Endothelial cell (in vitro differentiated cells): ENCODE measurements at regions not wholly inside any gene's neighbourhood (a gene's known extent, or its start where the extent isn't known, plus 50 kb on each side); places are given as distances from the start of the nearest gene placed in this dataset.

Experiments used
- DNase-seq: peaks from one replicate; pipeline ENCODE4 v3.0.0; 2021; ENCODE audit warnings: low spot score
- H3K27ac Mint-ChIP-seq: one replicate; pipeline ENCODE4 v1.8.0; 2021; ENCODE audit warnings: mixed read lengths, inconsistent platforms; ENCODE audit not compliant: unreplicated experiment
- H3K27me3 Mint-ChIP-seq: one replicate; pipeline ENCODE4 v1.8.0; 2021; ENCODE audit warnings: mild to moderate bottlenecking, moderate library complexity, mixed read lengths, inconsistent platforms; ENCODE audit not compliant: unreplicated experiment
- H3K36me3 Mint-ChIP-seq: one replicate; pipeline ENCODE4 v1.8.0; 2021; ENCODE audit warnings: mild to moderate bottlenecking, low read depth, mixed read lengths, inconsistent platforms; ENCODE audit not compliant: unreplicated experiment
- H3K4me1 Mint-ChIP-seq: one replicate; pipeline ENCODE4 v1.8.0; 2021; ENCODE audit warnings: mild to moderate bottlenecking, mixed read lengths, inconsistent platforms; ENCODE audit not compliant: unreplicated experiment
- H3K4me3 Mint-ChIP-seq: one replicate; pipeline ENCODE4 v1.8.0; 2021; ENCODE audit warnings: mild to moderate bottlenecking, mixed read lengths, inconsistent platforms; ENCODE audit not compliant: unreplicated experiment
- H3K9me3 Mint-ChIP-seq: one replicate; pipeline ENCODE4 v1.8.0; 2021; ENCODE audit warnings: mixed read lengths, inconsistent platforms; ENCODE audit not compliant: unreplicated experiment
- TF ChIP-seq, protein P1 (sequence below): fragments of 200-600 bp; sonication (generic); IDR thresholded peaks from one replicate; pipeline ENCODE4 v1.5.0; 2021; ENCODE audit warnings: antibody characterized with exemption; ENCODE audit not compliant: unreplicated experiment

DNA sequence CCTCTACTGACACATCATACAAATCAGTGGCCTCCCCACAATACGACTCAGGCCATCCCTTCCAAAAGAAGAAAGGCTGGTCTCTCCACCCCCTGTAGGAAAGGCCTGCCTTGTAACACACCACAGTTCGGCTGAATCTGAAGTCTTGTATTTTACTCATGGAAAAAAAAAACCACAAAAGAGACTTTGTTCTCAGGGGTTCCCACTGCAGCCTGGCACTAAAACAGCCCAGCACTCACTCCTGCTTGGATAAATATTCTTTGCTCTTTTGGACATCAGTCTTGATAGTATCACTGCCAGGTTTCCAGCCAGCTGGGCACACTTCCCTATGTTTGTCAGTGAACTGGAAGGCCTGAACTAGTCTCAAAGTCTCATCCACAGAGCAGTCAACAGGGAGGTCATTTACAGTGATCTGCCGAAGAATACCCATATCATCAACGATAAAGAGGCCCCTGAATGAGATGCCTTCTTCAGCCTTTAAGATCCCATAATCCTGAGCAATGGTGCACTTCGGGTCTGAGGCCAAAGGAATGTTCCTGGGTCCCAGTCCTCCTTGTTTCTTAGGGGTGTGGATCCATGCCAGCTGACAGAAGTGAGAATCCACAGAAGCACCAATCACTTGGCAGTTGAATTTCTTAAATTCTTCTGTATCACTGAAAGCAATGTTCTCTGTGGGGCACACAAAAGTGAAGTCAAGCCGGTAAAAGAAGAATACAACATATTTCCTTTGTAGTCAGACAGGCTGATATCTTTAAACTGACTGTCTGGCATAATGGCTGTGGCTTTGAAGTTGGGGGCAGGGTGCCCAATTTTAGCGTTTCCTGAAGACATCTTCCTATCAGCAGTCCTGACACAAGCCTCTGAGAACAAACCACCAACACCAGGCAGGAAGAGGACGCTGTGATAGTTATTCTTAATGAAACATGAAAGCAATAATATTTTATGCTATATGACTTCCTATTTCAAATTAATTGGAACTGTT lies 198.1 kb downstream of the LURAP1L start:
- Mint-ChIP-seq H3K4me1 (no peaks in the 10 kb centered on the region), H3K9me3 (no peaks in the 10 kb centered on the region), H3K36me3 (no peaks in the 10 kb centered on the region), H3K4me3 (no peak overlapping the region), H3K27ac (no peak overlapping the region), H3K27me3 (no peaks in the 10 kb centered on the region)
- no peak for DNase-seq
- TF ChIP-seq, protein P1, sequence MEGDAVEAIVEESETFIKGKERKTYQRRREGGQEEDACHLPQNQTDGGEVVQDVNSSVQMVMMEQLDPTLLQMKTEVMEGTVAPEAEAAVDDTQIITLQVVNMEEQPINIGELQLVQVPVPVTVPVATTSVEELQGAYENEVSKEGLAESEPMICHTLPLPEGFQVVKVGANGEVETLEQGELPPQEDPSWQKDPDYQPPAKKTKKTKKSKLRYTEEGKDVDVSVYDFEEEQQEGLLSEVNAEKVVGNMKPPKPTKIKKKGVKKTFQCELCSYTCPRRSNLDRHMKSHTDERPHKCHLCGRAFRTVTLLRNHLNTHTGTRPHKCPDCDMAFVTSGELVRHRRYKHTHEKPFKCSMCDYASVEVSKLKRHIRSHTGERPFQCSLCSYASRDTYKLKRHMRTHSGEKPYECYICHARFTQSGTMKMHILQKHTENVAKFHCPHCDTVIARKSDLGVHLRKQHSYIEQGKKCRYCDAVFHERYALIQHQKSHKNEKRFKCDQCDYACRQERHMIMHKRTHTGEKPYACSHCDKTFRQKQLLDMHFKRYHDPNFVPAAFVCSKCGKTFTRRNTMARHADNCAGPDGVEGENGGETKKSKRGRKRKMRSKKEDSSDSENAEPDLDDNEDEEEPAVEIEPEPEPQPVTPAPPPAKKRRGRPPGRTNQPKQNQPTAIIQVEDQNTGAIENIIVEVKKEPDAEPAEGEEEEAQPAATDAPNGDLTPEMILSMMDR, result no peak

DNA sequence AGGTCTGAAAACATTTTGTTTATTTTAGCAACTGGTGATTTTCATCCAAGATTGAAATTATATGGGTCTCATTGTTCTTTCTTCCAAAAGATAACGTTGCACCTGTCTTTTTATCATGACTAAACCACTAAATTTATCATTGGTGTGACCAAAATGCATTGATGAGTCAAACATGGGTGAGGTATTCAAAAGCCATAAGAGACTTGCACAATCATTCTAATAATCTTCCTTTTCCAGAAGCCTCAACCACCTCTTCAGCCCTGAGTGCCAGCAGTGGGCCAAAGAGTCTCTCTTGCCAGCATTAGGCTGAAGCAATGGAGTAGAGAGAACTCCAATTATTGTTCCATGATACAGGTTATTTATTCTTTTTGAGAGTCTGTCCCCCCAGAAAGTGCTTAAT lies 198.9 kb downstream of the LURAP1L start:
- peaks cover 2% of the 10 kb centered on the region for H3K4me1 Mint-ChIP-seq
- no peak for DNase-seq
- no peaks in the 10 kb centered on the region for H3K27me3 Mint-ChIP-seq

DNA sequence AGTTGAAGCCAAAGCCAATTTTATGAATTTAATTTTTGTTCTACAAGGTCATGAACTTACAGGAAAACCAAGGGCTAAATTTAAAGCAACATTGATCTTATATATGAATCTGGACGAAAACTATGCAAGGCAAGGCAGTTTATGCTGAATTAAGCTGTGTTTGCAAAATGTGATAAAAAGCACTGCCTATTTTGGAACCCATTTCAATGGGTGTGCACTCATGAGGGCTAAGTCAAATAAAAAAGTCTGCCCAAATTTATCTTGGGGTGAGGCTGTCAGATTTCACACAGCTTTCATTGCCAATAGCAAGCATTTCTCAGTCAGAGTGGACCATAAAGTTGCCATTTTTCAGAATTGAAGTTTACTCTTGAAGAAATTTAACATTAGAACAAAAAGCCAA lies 199.9 kb downstream of the LURAP1L start:
- TF ChIP-seq, protein P1, result no peak
- DNase-seq, result no peak
- Mint-ChIP-seq H3K36me3 (no peaks in the 10 kb centered on the region), H3K27ac (no peak overlapping the region), H3K27me3 (no peaks in the 10 kb centered on the region), H3K9me3 (no peaks in the 10 kb centered on the region), H3K4me1 (peaks cover 4% of the 10 kb centered on the region), H3K4me3 (no peak overlapping the region)

More for the DNA sequence above, 198.9 kb downstream of the LURAP1L start:
- H3K9me3 Mint-ChIP-seq, result no peaks in the 10 kb centered on the region
- H3K4me3 Mint-ChIP-seq, result no peak overlapping the region
- H3K36me3 Mint-ChIP-seq, result no peaks in the 10 kb centered on the region
- TF ChIP-seq, protein P1, result no peak
- no peak overlapping the region for H3K27ac Mint-ChIP-seq

DNA sequence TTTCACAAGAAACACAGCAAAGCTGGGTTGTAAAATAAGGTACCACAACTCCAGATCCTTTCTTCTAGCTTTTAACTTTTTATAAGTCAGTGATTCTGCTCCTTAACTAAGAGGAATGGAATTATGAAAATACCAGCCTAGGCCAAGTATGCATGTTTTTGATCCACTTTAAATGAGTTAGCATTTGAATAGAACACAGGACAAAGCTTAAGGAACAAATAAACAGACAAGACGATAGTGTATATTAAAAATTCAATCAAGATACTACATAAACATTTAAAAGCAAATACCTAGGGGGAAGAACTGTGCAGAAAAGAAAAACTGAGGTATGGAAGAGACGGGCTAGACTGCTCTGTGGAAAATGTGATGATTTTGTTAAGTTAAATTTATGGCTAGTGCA lies 200.7 kb downstream of the LURAP1L start:
- TF ChIP-seq, protein P1, result no peak
- Mint-ChIP-seq H3K36me3 (no peaks in the 10 kb centered on the region), H3K4me1 (peaks cover 4% of the 10 kb centered on the region), H3K27me3 (no peaks in the 10 kb centered on the region), H3K27ac (no peak overlapping the region), H3K4me3 (no peak overlapping the region), H3K9me3 (no peaks in the 10 kb centered on the region)
- DNase-seq, result no peak
